AG10803 (cell line): ENCODE measurements at regions not wholly inside any gene's neighbourhood (a gene's known extent, or its start where the extent isn't known, plus 50 kb on each side); places are given as distances from the start of the nearest gene placed in this dataset.

Source experiments
- DNase-seq: peaks from one replicate; pipeline ENCODE4 v3.0.0; 2010; ENCODE audit warnings: low read depth
- H3K4me3 ChIP-seq: 2 replicates; pipeline ENCODE4 v1.5.1; 2011; ENCODE audit warnings: mild to moderate bottlenecking, low read length, control low read depth
- TF ChIP-seq, protein P1 (sequence below): conservative IDR thresholded peaks from 2 replicates; pipeline ENCODE4 v1.5.1; 2011; ENCODE audit warnings: mild to moderate bottlenecking, low read length, control low read depth, inconsistent platforms

DNA sequence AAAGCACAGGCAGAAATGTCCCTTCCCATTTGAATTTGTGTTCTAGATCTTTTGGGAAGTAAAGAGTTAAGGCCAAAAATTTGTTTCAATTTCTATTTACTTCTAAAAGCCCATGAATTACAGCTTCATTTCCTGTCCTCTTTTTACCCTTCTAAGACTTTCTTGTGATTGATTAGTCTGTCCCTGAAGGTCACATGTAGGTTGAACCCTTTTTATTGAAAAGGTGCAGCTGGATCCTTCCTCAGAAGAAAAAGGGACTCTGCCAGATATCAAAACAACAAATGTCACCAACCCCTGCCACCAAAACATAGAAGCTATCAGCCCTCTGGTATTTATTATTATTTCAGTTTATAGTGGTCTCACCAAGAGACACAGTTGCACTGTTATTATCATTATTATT lies 424.9 kb upstream of the DPP6 start:
- no peak for DNase-seq
- no peak overlapping the region for H3K4me3 ChIP-seq
- TF ChIP-seq, protein P1, sequence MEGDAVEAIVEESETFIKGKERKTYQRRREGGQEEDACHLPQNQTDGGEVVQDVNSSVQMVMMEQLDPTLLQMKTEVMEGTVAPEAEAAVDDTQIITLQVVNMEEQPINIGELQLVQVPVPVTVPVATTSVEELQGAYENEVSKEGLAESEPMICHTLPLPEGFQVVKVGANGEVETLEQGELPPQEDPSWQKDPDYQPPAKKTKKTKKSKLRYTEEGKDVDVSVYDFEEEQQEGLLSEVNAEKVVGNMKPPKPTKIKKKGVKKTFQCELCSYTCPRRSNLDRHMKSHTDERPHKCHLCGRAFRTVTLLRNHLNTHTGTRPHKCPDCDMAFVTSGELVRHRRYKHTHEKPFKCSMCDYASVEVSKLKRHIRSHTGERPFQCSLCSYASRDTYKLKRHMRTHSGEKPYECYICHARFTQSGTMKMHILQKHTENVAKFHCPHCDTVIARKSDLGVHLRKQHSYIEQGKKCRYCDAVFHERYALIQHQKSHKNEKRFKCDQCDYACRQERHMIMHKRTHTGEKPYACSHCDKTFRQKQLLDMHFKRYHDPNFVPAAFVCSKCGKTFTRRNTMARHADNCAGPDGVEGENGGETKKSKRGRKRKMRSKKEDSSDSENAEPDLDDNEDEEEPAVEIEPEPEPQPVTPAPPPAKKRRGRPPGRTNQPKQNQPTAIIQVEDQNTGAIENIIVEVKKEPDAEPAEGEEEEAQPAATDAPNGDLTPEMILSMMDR, result no peak

DNA sequence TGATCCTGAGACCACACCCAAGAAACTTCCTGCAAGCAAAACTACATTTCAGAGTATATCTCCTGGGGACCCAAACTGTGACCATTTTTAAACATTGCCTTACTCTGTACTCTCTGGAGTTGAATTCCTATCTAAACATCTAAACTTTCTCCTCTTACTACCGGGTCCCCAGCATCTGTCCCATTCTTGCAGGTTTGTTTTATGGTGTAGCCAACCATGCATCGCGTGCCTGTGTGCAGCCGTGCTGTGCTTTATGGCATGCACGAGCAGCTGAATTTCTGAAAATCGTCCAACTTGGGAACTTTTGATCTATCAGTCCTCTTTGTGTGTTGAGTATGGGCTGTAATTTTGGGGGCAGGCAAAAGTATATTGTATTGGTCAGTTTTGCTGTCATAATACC lies 423.8 kb upstream of the DPP6 start:
- TF ChIP-seq, protein P1, result no peak
- no peak for DNase-seq
- no peak overlapping the region for H3K4me3 ChIP-seq

DNA sequence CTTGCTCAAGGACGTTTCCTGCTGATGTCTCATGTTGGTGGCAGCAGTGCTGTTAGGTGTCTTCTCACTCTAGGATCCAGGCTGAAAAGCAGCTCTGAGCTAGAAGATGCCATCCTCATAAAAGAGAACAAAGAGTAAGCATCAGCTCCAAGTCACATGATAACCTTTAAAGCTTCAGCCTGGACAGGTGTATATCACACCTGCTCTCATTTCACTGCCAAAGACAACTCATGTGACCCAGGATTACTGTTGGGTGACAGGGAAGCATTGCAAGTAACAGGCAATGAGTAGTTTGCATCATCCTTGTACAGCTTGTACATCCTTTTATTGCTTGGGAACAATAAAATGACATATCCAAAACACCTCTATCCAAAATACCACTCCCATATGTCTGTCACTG lies 423.4 kb upstream of the DPP6 start:
- DNase-seq, result no peak

DNA sequence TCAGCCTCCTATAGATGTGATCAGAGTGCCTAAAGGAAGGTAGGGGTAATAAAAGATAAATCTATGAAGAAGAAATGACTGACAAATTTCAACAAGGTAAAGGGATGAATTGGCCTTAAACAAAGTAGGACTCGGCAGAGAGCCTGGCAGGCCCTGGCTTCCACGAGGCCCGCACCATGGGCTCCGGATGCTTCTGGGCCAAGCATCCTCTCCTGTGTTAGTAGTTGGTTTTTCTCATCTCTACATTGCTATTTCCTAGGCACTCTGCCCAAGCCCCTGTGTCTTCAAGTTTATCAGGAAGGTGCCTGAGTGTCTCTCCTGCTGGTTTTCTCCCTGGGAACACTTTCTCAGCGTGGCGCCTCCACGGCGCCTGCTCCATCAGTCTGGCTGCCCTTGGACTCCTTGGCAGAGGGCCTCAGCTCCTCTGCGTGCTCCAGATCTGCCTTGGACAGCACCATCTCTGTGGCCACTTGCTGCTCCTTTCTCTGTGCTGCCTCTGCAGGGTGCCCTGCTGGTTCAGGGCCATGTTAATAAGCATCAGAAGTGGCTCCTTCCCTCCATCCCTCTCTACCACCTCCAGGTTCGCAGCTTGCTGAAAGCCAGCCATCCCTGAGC lies 413.3 kb upstream of the DPP6 start:
- DNase-seq, result no peak
- TF ChIP-seq, protein P1, result no peak
- no peak overlapping the region for H3K4me3 ChIP-seq

More for the DNA sequence above, 423.4 kb upstream of the DPP6 start:
- TF ChIP-seq, protein P1, result no peak
- H3K4me3 ChIP-seq, result no peak overlapping the region

DNA sequence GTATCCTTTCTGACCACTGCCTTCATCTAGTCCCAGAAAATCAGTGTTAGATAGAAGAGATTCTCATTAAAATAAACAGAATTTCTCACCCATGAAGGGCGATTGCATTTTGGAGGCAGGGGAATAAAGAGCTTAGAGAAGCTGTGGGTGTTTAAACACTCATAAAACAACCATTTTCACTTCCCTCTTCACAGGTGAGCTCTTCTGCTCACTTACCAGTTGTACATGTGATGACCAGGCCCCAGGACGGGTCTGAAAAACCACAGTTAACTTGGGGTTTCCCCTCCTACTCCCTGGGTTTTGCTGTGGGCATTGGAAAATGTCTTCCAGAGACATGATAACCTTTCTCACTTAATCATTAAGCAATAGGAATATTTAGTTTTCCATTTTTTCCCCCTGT lies 411.6 kb upstream of the DPP6 start:
- no peak overlapping the region for H3K4me3 ChIP-seq
- no peak for DNase-seq
- TF ChIP-seq, protein P1, result no peak

DNA sequence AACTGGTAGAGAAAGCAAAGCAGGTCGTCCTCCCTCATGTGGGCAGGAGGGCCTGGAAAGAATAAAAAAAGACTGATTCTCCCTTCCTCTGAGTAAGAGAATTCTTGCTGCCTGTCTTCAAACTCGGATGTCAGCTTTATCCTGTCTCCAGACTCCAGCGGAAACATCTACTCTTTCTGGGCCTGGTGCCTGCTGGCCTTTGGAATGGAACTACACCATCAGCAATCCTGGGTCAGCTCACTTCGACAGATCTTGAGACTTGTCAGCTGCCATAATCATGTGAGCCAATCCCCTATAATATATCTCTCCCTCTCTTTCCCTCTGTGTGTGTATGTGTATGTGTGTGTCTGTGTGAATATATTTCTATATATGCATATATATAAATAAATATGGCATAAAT lies 411.0 kb upstream of the DPP6 start:
- no peak for DNase-seq
- TF ChIP-seq, protein P1, result no peak
- no peak overlapping the region for H3K4me3 ChIP-seq

DNA sequence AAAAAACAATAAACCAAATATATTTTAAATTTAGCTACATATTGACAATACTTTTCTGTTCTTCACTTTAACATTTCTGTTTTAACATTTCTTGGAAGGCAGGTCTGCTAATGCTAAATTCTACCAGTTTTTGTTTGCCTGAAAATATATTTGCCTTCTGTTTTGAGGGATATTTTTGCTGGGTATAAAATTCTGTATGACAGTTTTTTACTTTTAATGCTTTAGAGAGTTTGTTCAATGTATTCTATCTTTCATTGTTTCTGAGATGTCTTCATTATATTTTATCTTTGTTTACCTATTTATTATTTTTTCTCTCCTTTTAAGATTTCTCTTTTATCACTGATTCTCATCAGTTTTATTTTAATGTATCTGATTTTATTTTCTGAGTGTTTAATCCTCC lies 409.2 kb upstream of the DPP6 start:
- H3K4me3 ChIP-seq, result no peak overlapping the region
- TF ChIP-seq, protein P1, result no peak
- DNase-seq, result no peak
